ENCODE measurements at regions not wholly inside any gene's neighbourhood (a gene's known extent, or its start where the extent isn't known, plus 50 kb on each side); places are given as distances from the start of the nearest gene placed in this dataset. TPM values are rescaled to one million over a fixed set of nuclear protein-coding genes. Genes with fewer than 3 reads are reported as not detected.

GRCh38 chr3:165899066-165899465 lies 61.8 kb upstream of the BCHE start:
- intact Hi-C loops (cut with DNase I): no loop called here
- Histone ChIP-seq H3K4me1 (no peaks in the 10 kb centered on the region), H3K4me3 (no peak overlapping the region), H3K27ac (no peak overlapping the region), H3K9me3 (no peaks in the 10 kb centered on the region), H3K36me3 (no peaks in the 10 kb centered on the region), H3K27me3 (no peaks in the 10 kb centered on the region)
- DNase-seq (ENCODE audit: extremely low spot score in 2 of 2): no peak
- no peak for TF ChIP-seq POLR2AphosphoS5 (IDR thresholded peaks at IDR 0.05; ENCODE audit: insufficient read depth in 1 of 2, low read depth in 1 of 2)
- TF ChIP-seq POLR2A (IDR thresholded peaks at IDR 0.05): no peak
- TF ChIP-seq CTCF (IDR thresholded peaks at IDR 0.05): no peak

- intact Hi-C loops (cut with DNase I): no loop called here
- no peak overlapping the region for H3K27ac ChIP-seq
- no peaks in the 10 kb centered on the region for H3K9me3 ChIP-seq
- H3K27me3 ChIP-seq: no peaks in the 10 kb centered on the region
- DNase-seq (ENCODE audit: extremely low spot score in 2 of 2): no peak
- TF ChIP-seq CTCF (IDR thresholded peaks at IDR 0.05) (no peak), POLR2AphosphoS5 (IDR thresholded peaks at IDR 0.05; ENCODE audit: insufficient read depth in 1 of 2, low read depth in 1 of 2) (no peak), POLR2A (IDR thresholded peaks at IDR 0.05) (no peak)
- H3K4me3 ChIP-seq: no peak overlapping the region
- no peaks in the 10 kb centered on the region for H3K36me3 ChIP-seq
- no peaks in the 10 kb centered on the region for H3K4me1 ChIP-seq
Observed at GRCh38 chr3:165897137-165897536, 59.9 kb upstream of the BCHE start.

GRCh38 chr3:165895919-165896318 lies 58.7 kb upstream of the BCHE start:
- intact Hi-C loops (cut with DNase I): no loop called here
- DNase-seq (ENCODE audit: extremely low spot score in 2 of 2): no peak
- H3K36me3 ChIP-seq: no peaks in the 10 kb centered on the region
- H3K27ac ChIP-seq: no peak overlapping the region
- no peaks in the 10 kb centered on the region for H3K9me3 ChIP-seq
- TF ChIP-seq CTCF (IDR thresholded peaks at IDR 0.05) (no peak), POLR2A (IDR thresholded peaks at IDR 0.05) (no peak), POLR2AphosphoS5 (IDR thresholded peaks at IDR 0.05; ENCODE audit: insufficient read depth in 1 of 2, low read depth in 1 of 2) (no peak)
- no peaks in the 10 kb centered on the region for H3K4me1 ChIP-seq
- no peak overlapping the region for H3K4me3 ChIP-seq
- H3K27me3 ChIP-seq: no peaks in the 10 kb centered on the region

GRCh38 chr3:165892565-165892964 lies 55.3 kb upstream of the BCHE start:
- no peak overlapping the region for H3K4me3 ChIP-seq
- no peaks in the 10 kb centered on the region for H3K4me1 ChIP-seq
- H3K27me3 ChIP-seq: no peaks in the 10 kb centered on the region
- no peak for DNase-seq (ENCODE audit: extremely low spot score in 2 of 2)
- TF ChIP-seq POLR2AphosphoS5 (IDR thresholded peaks at IDR 0.05; ENCODE audit: insufficient read depth in 1 of 2, low read depth in 1 of 2): no peak
- H3K36me3 ChIP-seq: no peaks in the 10 kb centered on the region
- no peak overlapping the region for H3K27ac ChIP-seq
- intact Hi-C loops (cut with DNase I): no loop called here
- H3K9me3 ChIP-seq: no peaks in the 10 kb centered on the region

Small RNA genes in the stretch of these regions (small RNA-seq; reads per million reads assigned to genes)
- gene AC069439.1 (not detected), gene AC072046.1 (not detected), gene AC072046.2 (not detected), gene MTND4LP10 (not detected), gene RN7SKP298 (not detected)

Data from vagina (tissue), 2 donors.